IPS-20b (cell line): ENCODE measurements at regions not wholly inside any gene's neighbourhood (a gene's known extent, or its start where the extent isn't known, plus 50 kb on each side); places are given as distances from the start of the nearest gene placed in this dataset.

ENCODE experiments used
- H3K27ac ChIP-seq: one replicate; pipeline ENCODE4 v1.5.1; 2013; ENCODE audit warnings: low read length
- H3K27me3 ChIP-seq: 2 replicates; pipeline ENCODE4 v1.6.1; 2013; ENCODE audit warnings: mild to moderate bottlenecking, low read length, inconsistent platforms; ENCODE audit not compliant: insufficient read depth
- H3K36me3 ChIP-seq: 2 replicates; pipeline ENCODE4 v1.6.1; 2013; ENCODE audit warnings: low read depth, mild to moderate bottlenecking, inconsistent platforms, low read length, moderate library complexity; ENCODE audit not compliant: insufficient read depth
- H3K4me1 ChIP-seq: 2 replicates; pipeline ENCODE4 v1.6.1; 2013; ENCODE audit warnings: mild to moderate bottlenecking, control low read depth, inconsistent platforms, low read length, moderate library complexity; ENCODE audit not compliant: insufficient read depth
- H3K4me3 ChIP-seq: 2 replicates; pipeline ENCODE4 v1.5.1; 2013; ENCODE audit warnings: mild to moderate bottlenecking, low read length, inconsistent platforms
- H3K9ac ChIP-seq: 2 replicates; pipeline ENCODE4 v1.6.1; 2013; ENCODE audit warnings: low read depth, mild to moderate bottlenecking, inconsistent platforms, low read length, moderate library complexity
- H3K9me3 ChIP-seq: 2 replicates; pipeline ENCODE4 v1.6.1; 2013; ENCODE audit warnings: mild to moderate bottlenecking, low read depth, low read length, inconsistent platforms; ENCODE audit not compliant: insufficient read depth

DNA sequence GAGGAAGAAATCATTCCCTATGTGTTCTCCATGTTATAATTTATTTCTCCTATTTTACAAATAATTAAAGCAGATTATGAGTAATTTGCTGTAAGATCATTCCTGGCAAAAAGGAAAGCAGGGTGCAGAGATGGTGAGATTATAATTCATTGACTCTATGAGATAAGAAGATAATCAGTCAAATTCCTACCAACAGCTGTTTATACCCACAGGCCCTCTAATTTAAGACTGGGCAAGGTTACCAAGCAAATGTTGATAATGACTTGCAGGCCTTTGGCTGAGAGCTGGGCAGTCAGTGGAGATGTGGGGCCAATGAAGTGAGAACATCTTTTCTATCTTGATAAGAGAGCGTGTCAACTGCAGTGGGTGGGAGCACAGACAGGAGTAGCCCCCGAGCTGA is 222.7 kb downstream of the ICE1 start:
- Histone ChIP-seq H3K9me3 (no peaks in the 10 kb centered on the region), H3K36me3 (no peaks in the 10 kb centered on the region), H3K4me3 (no peak overlapping the region), H3K27me3 (no peaks in the 10 kb centered on the region), H3K27ac (no peak overlapping the region), H3K9ac (no peak overlapping the region), H3K4me1 (no peaks in the 10 kb centered on the region)

DNA sequence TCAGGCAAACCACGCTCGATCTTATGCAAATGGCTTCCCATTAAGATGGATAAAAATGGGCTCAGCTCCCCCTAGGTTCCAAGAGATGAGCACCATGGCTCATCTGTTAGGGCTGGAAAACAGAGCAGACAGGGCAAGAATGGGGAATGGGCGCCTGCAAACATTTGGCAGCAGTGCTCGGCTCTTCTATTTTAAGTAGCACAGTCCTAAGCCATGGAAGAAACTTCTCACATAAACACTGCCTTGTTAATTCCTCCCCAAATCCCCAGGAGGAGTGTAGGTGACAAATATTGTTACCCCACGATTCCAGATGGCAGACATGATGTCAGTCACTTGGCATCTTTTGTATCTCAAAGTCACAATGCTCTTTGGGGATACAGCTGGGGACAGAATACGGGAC is 221.8 kb downstream of the ICE1 start:
- no peak overlapping the region for H3K27ac ChIP-seq
- H3K4me1 ChIP-seq, result no peaks in the 10 kb centered on the region
- no peak overlapping the region for H3K4me3 ChIP-seq
- no peak overlapping the region for H3K9ac ChIP-seq
- no peaks in the 10 kb centered on the region for H3K27me3 ChIP-seq
- H3K9me3 ChIP-seq, result no peaks in the 10 kb centered on the region
- no peaks in the 10 kb centered on the region for H3K36me3 ChIP-seq

DNA sequence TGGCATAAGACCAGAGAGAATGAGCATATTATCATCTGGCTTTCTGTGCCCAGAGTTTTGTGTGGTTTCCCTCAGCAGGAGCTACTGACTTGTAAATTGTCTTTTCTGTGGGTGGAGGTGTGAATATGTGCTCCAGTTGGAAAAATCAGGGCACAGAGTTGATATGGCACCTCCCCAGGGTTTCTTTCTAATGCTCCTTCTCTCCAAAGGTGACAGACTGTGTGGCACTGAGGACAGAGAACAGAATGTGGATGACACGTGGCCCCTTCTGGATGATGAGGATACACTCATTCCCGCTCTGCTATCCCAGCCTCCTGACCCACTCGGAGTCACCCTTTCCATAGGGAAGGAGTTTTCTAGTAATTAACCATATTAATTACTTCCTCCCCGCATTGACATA is 221.0 kb downstream of the ICE1 start:
- Histone ChIP-seq H3K27me3 (no peaks in the 10 kb centered on the region), H3K4me3 (no peak overlapping the region), H3K36me3 (no peaks in the 10 kb centered on the region), H3K9ac (no peak overlapping the region), H3K27ac (no peak overlapping the region), H3K9me3 (no peaks in the 10 kb centered on the region), H3K4me1 (no peaks in the 10 kb centered on the region)

DNA sequence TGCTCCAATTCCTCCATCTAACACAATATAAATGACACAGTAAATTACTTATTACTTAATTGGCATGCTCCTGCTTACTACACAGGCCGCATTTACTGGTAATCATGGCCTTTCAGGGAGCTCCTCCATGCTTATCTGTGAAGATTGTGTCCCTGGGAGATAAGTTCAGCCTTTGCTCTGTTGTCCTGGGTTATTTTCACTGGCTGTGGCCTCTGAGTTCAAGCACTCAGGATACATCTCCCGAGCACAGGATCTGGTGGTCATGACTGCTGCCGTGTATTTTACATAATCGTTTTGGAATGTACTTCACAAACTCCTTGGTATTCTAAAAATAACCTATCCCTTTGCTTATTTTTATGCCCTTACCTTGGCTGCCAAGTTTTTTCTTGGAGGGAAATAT is 215.7 kb downstream of the ICE1 start:
- Histone ChIP-seq H3K4me3 (no peak overlapping the region), H3K27me3 (no peaks in the 10 kb centered on the region), H3K36me3 (no peaks in the 10 kb centered on the region), H3K4me1 (no peaks in the 10 kb centered on the region), H3K9me3 (no peaks in the 10 kb centered on the region), H3K27ac (no peak overlapping the region), H3K9ac (no peak overlapping the region)

DNA sequence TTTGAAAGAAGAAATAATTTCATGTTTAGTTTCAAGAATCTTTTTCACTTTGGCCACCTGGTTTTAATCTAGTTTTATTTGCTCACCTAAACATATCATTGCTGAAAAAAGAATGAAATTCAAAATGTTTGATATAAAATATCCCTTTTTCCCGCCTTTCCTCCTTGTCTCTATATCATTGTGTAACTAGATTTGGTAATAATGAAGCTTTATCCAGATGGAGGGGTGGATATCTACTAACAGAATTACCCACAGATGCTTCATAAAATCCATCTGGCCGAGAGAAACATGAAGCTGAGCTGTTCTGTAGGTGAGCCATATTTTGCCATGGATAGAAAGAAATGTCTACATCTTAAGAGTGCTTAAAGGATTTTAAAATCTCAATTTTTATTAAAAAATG is 214.7 kb downstream of the ICE1 start:
- no peak overlapping the region for H3K9ac ChIP-seq
- H3K4me1 ChIP-seq, result no peaks in the 10 kb centered on the region
- H3K27ac ChIP-seq, result no peak overlapping the region
- H3K9me3 ChIP-seq, result peaks cover 6% of the 10 kb centered on the region; the same call in 1 of the 2 replicates
- H3K27me3 ChIP-seq, result no peaks in the 10 kb centered on the region
- H3K4me3 ChIP-seq, result no peak overlapping the region
- no peaks in the 10 kb centered on the region for H3K36me3 ChIP-seq

DNA sequence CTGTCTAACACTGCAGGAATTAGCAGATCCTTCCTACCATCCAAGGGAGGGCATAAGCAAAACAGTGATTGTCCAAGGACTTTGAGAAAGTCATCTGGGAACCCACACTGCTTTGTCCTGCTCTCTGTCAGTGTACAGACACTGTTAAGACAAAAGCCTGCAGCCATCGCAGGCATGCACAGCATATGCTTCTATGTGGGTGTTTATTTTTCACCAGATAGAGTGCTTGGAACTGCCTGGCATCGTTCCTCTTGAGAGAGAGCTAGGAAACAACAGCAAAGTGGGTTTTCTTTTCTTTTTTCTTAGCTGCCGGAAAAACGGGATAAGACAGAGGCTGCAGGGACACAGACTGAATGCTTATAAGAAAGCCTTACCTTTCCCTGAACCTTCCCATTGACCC is 212.3 kb downstream of the ICE1 start:
- Histone ChIP-seq H3K9ac (no peak overlapping the region), H3K4me1 (no peaks in the 10 kb centered on the region), H3K36me3 (no peaks in the 10 kb centered on the region), H3K27ac (no peak overlapping the region), H3K9me3 (peaks cover 6% of the 10 kb centered on the region; the same call in 1 of the 2 replicates), H3K27me3 (no peaks in the 10 kb centered on the region), H3K4me3 (no peak overlapping the region)

DNA sequence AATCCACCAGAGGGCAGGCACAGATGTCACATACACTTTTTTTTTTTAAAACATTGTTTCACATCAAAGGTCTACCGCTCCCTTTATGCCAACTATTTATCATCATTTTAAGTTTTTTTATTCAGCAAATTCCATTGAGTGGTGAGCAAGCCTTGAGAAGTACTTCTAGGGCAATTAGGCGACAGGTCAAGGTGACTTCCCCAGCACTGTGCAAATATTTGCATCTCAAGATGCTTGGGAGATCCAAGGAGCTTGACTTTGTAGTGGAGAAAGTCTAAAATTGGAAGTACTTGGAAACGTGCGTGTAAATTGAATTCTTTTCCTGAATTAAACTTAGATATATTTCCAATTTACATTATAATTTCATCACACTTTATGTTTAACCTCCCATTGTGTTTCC is 211.1 kb downstream of the ICE1 start:
- Histone ChIP-seq H3K4me1 (no peaks in the 10 kb centered on the region), H3K36me3 (no peaks in the 10 kb centered on the region), H3K4me3 (no peak overlapping the region), H3K9ac (no peak overlapping the region), H3K27me3 (no peaks in the 10 kb centered on the region), H3K9me3 (peaks cover 6% of the 10 kb centered on the region; the same call in 1 of the 2 replicates), H3K27ac (no peak overlapping the region)

DNA sequence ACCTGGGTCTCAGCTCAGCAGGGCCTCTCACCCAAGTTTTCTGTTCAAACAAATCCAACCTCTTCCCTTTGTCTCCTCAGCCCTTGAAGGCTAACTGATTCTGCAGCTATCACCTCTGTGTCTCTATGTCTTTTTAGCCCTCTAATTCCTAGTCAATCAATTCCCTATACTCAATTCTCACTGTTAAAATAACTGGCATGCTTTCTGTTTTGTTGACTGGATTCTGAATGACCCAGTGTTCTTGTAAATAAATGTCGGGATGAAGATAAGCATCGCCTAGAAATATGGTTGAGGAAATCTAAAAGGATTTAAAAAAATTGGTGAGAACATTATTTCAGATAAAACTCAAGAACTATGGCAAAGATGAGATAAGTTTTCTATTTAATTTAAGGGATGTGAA is 210.2 kb downstream of the ICE1 start:
- H3K4me1 ChIP-seq, result no peaks in the 10 kb centered on the region
- no peak overlapping the region for H3K9ac ChIP-seq
- H3K9me3 ChIP-seq, result peaks cover 6% of the 10 kb centered on the region; the same call in 1 of the 2 replicates
- no peak overlapping the region for H3K27ac ChIP-seq
- H3K27me3 ChIP-seq, result no peaks in the 10 kb centered on the region
- no peak overlapping the region for H3K4me3 ChIP-seq
- H3K36me3 ChIP-seq, result no peaks in the 10 kb centered on the region

DNA sequence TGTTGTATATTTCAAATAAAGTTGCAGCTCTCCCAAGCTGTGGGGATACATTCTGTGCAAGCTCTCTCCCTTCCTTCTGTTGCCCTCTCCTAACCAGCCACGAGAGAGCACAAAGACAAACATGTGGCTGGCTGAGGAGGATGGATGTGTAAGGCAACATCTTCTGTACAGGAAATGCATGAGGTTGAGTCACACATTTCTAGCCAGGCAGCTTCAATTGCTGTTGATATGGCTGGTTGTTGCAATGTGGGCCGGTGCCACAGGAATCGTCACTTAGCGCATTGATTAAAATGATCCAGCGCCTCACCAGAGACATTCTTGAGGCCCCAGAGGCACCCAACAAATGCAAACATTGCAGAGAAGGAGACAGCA is 207.1 kb downstream of the ICE1 start:
- Histone ChIP-seq H3K9ac (no peak overlapping the region), H3K27me3 (no peaks in the 10 kb centered on the region), H3K36me3 (no peaks in the 10 kb centered on the region), H3K4me1 (no peaks in the 10 kb centered on the region), H3K9me3 (peaks cover 13% of the 10 kb centered on the region; the same call in 1 of the 2 replicates), H3K27ac (no peak overlapping the region), H3K4me3 (no peak overlapping the region)

DNA sequence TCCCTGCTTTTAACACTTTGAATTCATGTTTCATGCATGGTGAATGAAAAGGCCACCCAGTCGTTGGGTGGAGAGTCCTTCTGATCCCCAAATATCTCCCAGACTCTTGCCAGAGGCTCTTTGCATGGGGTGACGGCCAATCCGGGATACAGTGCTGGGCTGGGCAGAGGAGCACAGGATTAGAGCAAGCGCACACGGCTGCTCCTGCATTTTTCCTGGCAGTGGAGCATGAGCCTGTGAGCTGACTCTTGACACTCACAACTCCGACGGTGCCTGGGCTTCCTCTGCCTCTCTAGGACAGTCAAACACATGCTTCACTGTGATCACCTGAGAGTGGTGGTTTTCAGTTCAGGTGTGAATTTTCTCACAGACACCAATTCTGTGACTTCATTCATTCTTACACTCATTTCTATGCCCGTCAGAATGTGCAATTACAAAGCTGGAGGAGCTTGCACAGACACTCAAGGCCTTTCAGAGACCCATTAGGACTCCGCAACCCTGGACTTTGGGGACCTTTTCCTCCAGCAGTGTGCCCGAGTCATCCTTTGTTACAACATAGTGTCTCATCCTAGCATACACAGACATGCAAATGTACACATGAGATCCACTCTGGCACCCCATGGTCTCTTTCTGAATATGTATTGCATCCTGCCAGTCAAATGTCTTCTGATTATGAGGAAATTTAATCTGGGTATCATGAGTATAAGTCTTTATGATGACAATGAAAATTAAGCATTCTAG is 206.6 kb downstream of the ICE1 start:
- Histone ChIP-seq H3K9ac (no peak overlapping the region), H3K27me3 (no peaks in the 10 kb centered on the region), H3K36me3 (no peaks in the 10 kb centered on the region)

DNA sequence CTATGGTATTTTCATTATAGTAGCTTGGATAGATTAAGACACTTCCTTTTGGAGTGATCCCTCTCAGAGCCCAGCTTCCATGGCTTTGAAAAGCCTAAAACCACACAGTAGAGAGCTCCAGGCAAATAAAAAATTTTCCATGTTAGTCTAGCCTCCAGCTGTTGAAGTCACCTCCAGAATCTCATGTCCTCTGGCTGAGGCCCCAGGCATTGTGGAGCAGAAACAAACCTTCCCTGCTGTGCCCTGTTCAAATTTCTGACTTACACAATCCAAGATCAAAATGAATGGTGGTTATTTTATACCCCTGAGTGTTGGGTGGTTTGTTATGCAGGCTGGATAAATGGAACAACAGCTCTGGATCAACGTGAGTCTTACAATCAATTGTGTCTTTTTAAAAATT is 203.9 kb downstream of the ICE1 start:
- H3K9me3 ChIP-seq, result peaks cover 36% of the 10 kb centered on the region
- no peaks in the 10 kb centered on the region for H3K27me3 ChIP-seq
- no peaks in the 10 kb centered on the region for H3K4me1 ChIP-seq
- no peak overlapping the region for H3K4me3 ChIP-seq
- no peaks in the 10 kb centered on the region for H3K36me3 ChIP-seq
- H3K27ac ChIP-seq, result no peak overlapping the region
- H3K9ac ChIP-seq, result no peak overlapping the region

More for the DNA sequence above, 206.6 kb downstream of the ICE1 start:
- peaks cover 18% of the 10 kb centered on the region for H3K9me3 ChIP-seq
- H3K4me1 ChIP-seq, result no peaks in the 10 kb centered on the region
- no peak overlapping the region for H3K27ac ChIP-seq
- H3K4me3 ChIP-seq, result no peak overlapping the region

DNA sequence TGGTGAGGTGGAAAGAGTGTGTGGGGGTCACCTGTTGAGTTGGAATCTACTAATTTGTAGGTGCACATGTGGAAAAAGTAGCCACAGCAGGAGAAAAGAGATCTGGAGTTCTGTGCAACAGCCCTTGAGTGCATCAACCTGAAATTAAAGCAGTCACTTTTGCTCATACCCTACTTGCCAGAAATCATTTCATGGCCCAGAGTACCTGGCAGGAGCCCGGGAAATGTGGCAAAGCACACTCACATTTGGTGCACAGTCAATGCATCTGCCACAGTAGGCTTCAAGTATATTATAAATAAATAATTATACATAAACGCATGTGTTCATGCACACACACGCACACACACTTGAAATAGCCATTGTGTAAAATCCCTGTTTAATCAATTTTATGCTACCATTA is 203.0 kb downstream of the ICE1 start:
- H3K4me3 ChIP-seq, result no peak overlapping the region
- no peak overlapping the region for H3K9ac ChIP-seq
- no peak overlapping the region for H3K27ac ChIP-seq
- H3K4me1 ChIP-seq, result no peaks in the 10 kb centered on the region
- H3K9me3 ChIP-seq, result peaks cover 36% of the 10 kb centered on the region
- H3K36me3 ChIP-seq, result no peaks in the 10 kb centered on the region
- H3K27me3 ChIP-seq, result no peaks in the 10 kb centered on the region
